ENCODE measurements at regions not wholly inside any gene's neighbourhood (a gene's known extent, or its start where the extent isn't known, plus 50 kb on each side); places are given as distances from the start of the nearest gene placed in this dataset.

GRCh38 chr11:107136892-107137291, 118.6 kb upstream of the GUCY1A2 start:
- DNase-seq = no peak

- DNase-seq = no peak
Measured at GRCh38 chr11:107131756-107132155, 113.5 kb upstream of the GUCY1A2 start.

- DNase-seq = no peak
Measured at GRCh38 chr11:107123022-107123421, 104.7 kb upstream of the GUCY1A2 start.

- DNase-seq = no peak
Measured at GRCh38 chr11:107118025-107118720, 99.9 kb upstream of the GUCY1A2 start.

- no peak for DNase-seq
Measured at GRCh38 chr11:107116358-107116757, 98.1 kb upstream of the GUCY1A2 start.

- no peak for DNase-seq
Measured at GRCh38 chr11:107102692-107103477, 84.6 kb upstream of the GUCY1A2 start.

GRCh38 chr11:107092667-107093066, 74.4 kb upstream of the GUCY1A2 start:
- DNase-seq = no peak

- no peak for DNase-seq
Measured at GRCh38 chr11:107078375-107078774, 60.1 kb upstream of the GUCY1A2 start.

- DNase-seq = no peak
Measured at GRCh38 chr11:107076832-107077231, 58.6 kb upstream of the GUCY1A2 start.

- DNase-seq = no peak
Measured at GRCh38 chr11:107071129-107071528, 52.9 kb upstream of the GUCY1A2 start.
